H9 (cell line): ENCODE measurements at regions not wholly inside any gene's neighbourhood (a gene's known extent, or its start where the extent isn't known, plus 50 kb on each side); places are given as distances from the start of the nearest gene placed in this dataset.

Experiments used
- DNase-seq: peaks from one replicate; pipeline ENCODE4 v3.0.0-alpha.2; 2017
- H2AFZ ChIP-seq: one replicate; pipeline ENCODE4 v1.6.1; 2013; ENCODE audit warnings: mild to moderate bottlenecking, low read length, control low read depth, moderate library complexity
- H2AK5ac ChIP-seq: 2 replicates; pipeline ENCODE4 v1.6.1; 2013; ENCODE audit warnings: low read length, control low read depth, mixed read lengths; ENCODE audit not compliant: insufficient read length
- H2BK120ac ChIP-seq: one replicate; pipeline ENCODE4 v1.6.1; 2013; ENCODE audit warnings: low read depth, mild to moderate bottlenecking, low read length, control low read depth, inconsistent platforms; ENCODE audit not compliant: poor library complexity, severe bottlenecking
- H2BK12ac ChIP-seq: 2 replicates; pipeline ENCODE4 v1.6.1; 2013; ENCODE audit warnings: low read length, control low read depth, mixed read lengths, low read depth; ENCODE audit not compliant: insufficient read length
- H2BK15ac ChIP-seq: 2 replicates; pipeline ENCODE4 v1.6.1; 2013; ENCODE audit warnings: low read depth, low read length, control low read depth
- H2BK20ac ChIP-seq: one replicate; pipeline ENCODE4 v1.6.1; 2013; ENCODE audit warnings: low read depth, mild to moderate bottlenecking, low read length, control low read depth, inconsistent platforms; ENCODE audit not compliant: poor library complexity, severe bottlenecking
- H2BK5ac ChIP-seq: 2 replicates; pipeline ENCODE4 v1.6.1; 2013; ENCODE audit warnings: low read length, control low read depth, mixed read lengths; ENCODE audit not compliant: insufficient read length
- H3K14ac ChIP-seq: 2 replicates; pipeline ENCODE4 v1.6.1; 2013; ENCODE audit warnings: low read length, control low read depth; ENCODE audit not compliant: insufficient read depth
- H3K18ac ChIP-seq: 2 replicates; pipeline ENCODE4 v1.6.1; 2013; ENCODE audit warnings: low read depth, mild to moderate bottlenecking, mixed read lengths, low read length, control low read depth; ENCODE audit not compliant: insufficient read length
- H3K23ac ChIP-seq: 2 replicates; pipeline ENCODE4 v1.6.1; 2013; ENCODE audit warnings: low read length, control low read depth, mixed read lengths, low read depth; ENCODE audit not compliant: insufficient read length
- H3K23me2 ChIP-seq: 2 replicates; pipeline ENCODE4 v1.6.1; 2013; ENCODE audit warnings: low read depth, mild to moderate bottlenecking, mixed read lengths, low read length, control low read depth; ENCODE audit not compliant: insufficient read length, poor library complexity, severe bottlenecking
- H3K27ac ChIP-seq: 2 replicates; pipeline ENCODE4 v1.5.1; 2013; ENCODE audit warnings: low read length, control low read depth, mixed read lengths, low read depth; ENCODE audit not compliant: insufficient read length
- H3K27me3 ChIP-seq: 2 replicates; pipeline ENCODE4 v1.6.1; 2013; ENCODE audit warnings: low read length, control low read depth, inconsistent platforms; ENCODE audit not compliant: insufficient read depth
- H3K4ac ChIP-seq: 2 replicates; pipeline ENCODE4 v1.6.1; 2013; ENCODE audit warnings: low read depth, mild to moderate bottlenecking, control low read depth, inconsistent platforms, low read length, moderate library complexity
- H3K4me1 ChIP-seq: 2 replicates; pipeline ENCODE4 v1.6.1; 2013; ENCODE audit warnings: low read length, control low read depth, inconsistent platforms; ENCODE audit not compliant: insufficient read depth
- H3K4me2 ChIP-seq: 2 replicates; pipeline ENCODE4 v1.6.1; 2013; ENCODE audit warnings: low read length, control low read depth, mixed read lengths; ENCODE audit not compliant: insufficient read length, insufficient read depth
- H3K56ac ChIP-seq: 2 replicates; pipeline ENCODE4 v1.6.1; 2013; ENCODE audit warnings: low read depth, mild to moderate bottlenecking, mixed read lengths, low read length, control low read depth; ENCODE audit not compliant: insufficient read length
- H3K79me1 ChIP-seq: 2 replicates; pipeline ENCODE4 v1.6.1; 2013; ENCODE audit warnings: low read depth, mild to moderate bottlenecking, moderate library complexity, low read length, control low read depth, inconsistent platforms; ENCODE audit not compliant: insufficient read depth, poor library complexity, severe bottlenecking
- H3K79me2 ChIP-seq: 2 replicates; pipeline ENCODE4 v1.6.1; 2013; ENCODE audit warnings: low read length, control low read depth, inconsistent platforms; ENCODE audit not compliant: insufficient read depth
- H3K9ac ChIP-seq: 2 replicates; pipeline ENCODE4 v1.6.1; 2013; ENCODE audit warnings: low read length, control low read depth, mixed read lengths; ENCODE audit not compliant: insufficient read length; ENCODE audit errors: extremely low read depth
- H3K9me3 ChIP-seq: one replicate; pipeline ENCODE4 v1.6.1; 2013; ENCODE audit warnings: low read depth, low read length, inconsistent platforms; ENCODE audit not compliant: control insufficient read depth
- H3T11ph ChIP-seq: one replicate; pipeline ENCODE4 v1.6.1; 2013; ENCODE audit warnings: mild to moderate bottlenecking, low read length, control low read depth, inconsistent platforms
- H4K20me1 ChIP-seq: one replicate; pipeline ENCODE4 v1.6.1; 2013; ENCODE audit not compliant: control insufficient read depth, insufficient read length, insufficient read depth
- H4K5ac ChIP-seq: 2 replicates; pipeline ENCODE4 v1.6.1; 2013; ENCODE audit warnings: low read depth, mild to moderate bottlenecking, mixed read lengths, low read length, control low read depth; ENCODE audit not compliant: insufficient read length
- H4K8ac ChIP-seq: replicated peaks from 2 replicates; pipeline ENCODE4 v1.6.1; 2013; ENCODE audit warnings: low read length, control low read depth, mixed read lengths, low read depth; ENCODE audit not compliant: insufficient read length
- H4K91ac ChIP-seq: 2 replicates; pipeline ENCODE4 v1.6.1; 2013; ENCODE audit warnings: low read depth, mild to moderate bottlenecking, moderate library complexity, mixed read lengths, low read length, control low read depth; ENCODE audit not compliant: insufficient read length
- H3K27ac Mint-ChIP-seq, 3 experiments: 2 replicates in 2 of 3; 3 replicates in 1 of 3; pipeline ENCODE4 v1.8.0; 2020 to 2021; ENCODE audit warnings: mixed read lengths in 3 of 3, mild to moderate bottlenecking in 1 of 3, moderate library complexity in 1 of 3
- H3K27me3 Mint-ChIP-seq: 2 replicates; pipeline ENCODE4 v1.8.0; 2021; ENCODE audit warnings: low read depth, mild to moderate bottlenecking, moderate library complexity, mixed read lengths
- H3K36me3 Mint-ChIP-seq, 3 experiments: 2 replicates in 2 of 3; 3 replicates in 1 of 3; pipeline ENCODE4 v1.8.0; 2020 to 2021; ENCODE audit warnings: low read depth in 3 of 3, mixed read lengths in 3 of 3; ENCODE audit not compliant: insufficient read depth in 1 of 3
- H3K4me1 Mint-ChIP-seq, 2 experiments: 2 replicates each; pipeline ENCODE4 v1.8.0; 2020; ENCODE audit warnings: mixed read lengths in 2 of 2
- H3K4me3 Mint-ChIP-seq, 2 experiments: 2 replicates in 1 of 2; 3 replicates in 1 of 2; pipeline ENCODE4 v1.8.0; 2020 to 2021; ENCODE audit warnings: mild to moderate bottlenecking in 2 of 2, mixed read lengths in 2 of 2, moderate library complexity in 1 of 2
- H3K9me3 Mint-ChIP-seq, 2 experiments: 2 replicates in 1 of 2; 3 replicates in 1 of 2; pipeline ENCODE4 v1.8.0; 2020; ENCODE audit warnings: mild to moderate bottlenecking in 2 of 2, mixed read lengths in 2 of 2, moderate library complexity in 1 of 2
- WGBS: extraction: QIAGEN DNeasy Blood & Tissue Kit; methylation state at CpG from one replicate; pipeline ENCODE4 v1.1.7; 2013; ENCODE audit warnings: missing lambda C conversion rate, low lambda C conversion rate, mixed read lengths; ENCODE audit not compliant: insufficient read length; ENCODE audit errors: extremely low coverage; 5-methylcytosine and 5-hydroxymethylcytosine counted together
- TF ChIP-seq, protein P1 (sequence below): fragments of 200-600 bp; sonication (generic); conservative IDR thresholded peaks from 3 replicates; pipeline ENCODE4 v1.8.0; 2021; ENCODE audit warnings: antibody characterized with exemption, mild to moderate bottlenecking

DNA sequence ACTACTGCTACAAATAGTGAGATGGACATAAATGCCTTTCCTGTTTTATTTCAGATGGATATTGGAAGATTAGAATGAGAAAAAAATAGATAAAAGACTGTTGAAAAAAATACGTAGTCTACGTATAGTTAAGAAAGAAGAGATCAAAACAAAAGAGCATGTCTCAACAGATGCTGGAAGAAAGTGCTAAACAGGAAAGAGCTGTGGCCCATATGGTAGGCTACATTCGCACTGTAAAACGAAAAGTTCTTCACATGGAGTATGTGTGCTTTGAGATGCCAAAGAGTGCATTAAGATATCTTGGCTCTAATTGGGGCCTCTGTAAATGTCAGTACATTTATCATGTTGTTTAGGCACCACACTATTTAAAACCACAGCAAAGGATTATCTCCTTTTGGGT is 741.7 kb downstream of the LTN1 start:
- H3K27me3 Mint-ChIP-seq = no peaks in the 10 kb centered on the region
- Histone ChIP-seq H4K8ac (no peak overlapping the region), H3K27me3 (no peaks in the 10 kb centered on the region), H2AFZ (no peak overlapping the region), H3K9ac (no peak overlapping the region), H3K23me2 (no peaks in the 10 kb centered on the region), H3K56ac (no peak overlapping the region), H3K9me3 (no peaks in the 10 kb centered on the region), H4K20me1 (no peaks in the 10 kb centered on the region), H3K4me1 (0 out of 2 replicates have a peak, but pooled peaks cover 2% of the 10 kb centered on the region), H4K91ac (no peak overlapping the region), H3K79me1 (no peaks in the 10 kb centered on the region), H3K79me2 (no peaks in the 10 kb centered on the region), H2AK5ac (no peak overlapping the region), H2BK20ac (no peak overlapping the region), H3K27ac (no peak overlapping the region), H2BK120ac (no peak overlapping the region), H2BK15ac (no peak overlapping the region), H2BK12ac (no peak overlapping the region), H3T11ph (no peak overlapping the region), H3K14ac (no peak overlapping the region), H3K4ac (no peak overlapping the region), H2BK5ac (no peak overlapping the region), H4K5ac (no peak overlapping the region), H3K18ac (no peak overlapping the region), H3K4me2 (no peak overlapping the region), H3K23ac (no peak overlapping the region)
- no peak overlapping the region for H3K4me3 Mint-ChIP-seq
- H3K4me1 Mint-ChIP-seq = peaks cover 7 to 8% of the 10 kb centered on the region in 2 experiments; a peak in 3 of 4 replicates
- no peak overlapping the region for H3K27ac Mint-ChIP-seq
- TF ChIP-seq, protein P1, sequence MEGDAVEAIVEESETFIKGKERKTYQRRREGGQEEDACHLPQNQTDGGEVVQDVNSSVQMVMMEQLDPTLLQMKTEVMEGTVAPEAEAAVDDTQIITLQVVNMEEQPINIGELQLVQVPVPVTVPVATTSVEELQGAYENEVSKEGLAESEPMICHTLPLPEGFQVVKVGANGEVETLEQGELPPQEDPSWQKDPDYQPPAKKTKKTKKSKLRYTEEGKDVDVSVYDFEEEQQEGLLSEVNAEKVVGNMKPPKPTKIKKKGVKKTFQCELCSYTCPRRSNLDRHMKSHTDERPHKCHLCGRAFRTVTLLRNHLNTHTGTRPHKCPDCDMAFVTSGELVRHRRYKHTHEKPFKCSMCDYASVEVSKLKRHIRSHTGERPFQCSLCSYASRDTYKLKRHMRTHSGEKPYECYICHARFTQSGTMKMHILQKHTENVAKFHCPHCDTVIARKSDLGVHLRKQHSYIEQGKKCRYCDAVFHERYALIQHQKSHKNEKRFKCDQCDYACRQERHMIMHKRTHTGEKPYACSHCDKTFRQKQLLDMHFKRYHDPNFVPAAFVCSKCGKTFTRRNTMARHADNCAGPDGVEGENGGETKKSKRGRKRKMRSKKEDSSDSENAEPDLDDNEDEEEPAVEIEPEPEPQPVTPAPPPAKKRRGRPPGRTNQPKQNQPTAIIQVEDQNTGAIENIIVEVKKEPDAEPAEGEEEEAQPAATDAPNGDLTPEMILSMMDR = no peak
- no peaks in the 10 kb centered on the region for H3K36me3 Mint-ChIP-seq
- WGBS = no CpG with 5 or more reads among the region's 4 CpGs
- H3K9me3 Mint-ChIP-seq = no peaks in the 10 kb centered on the region
- no peak for DNase-seq
